Natural killer cell (primary cell): ENCODE measurements at regions not wholly inside any gene's neighbourhood (a gene's known extent, or its start where the extent isn't known, plus 50 kb on each side); places are given as distances from the start of the nearest gene placed in this dataset.

Experiments
- ATAC-seq, 3 donors: fragments of 150-1000 bp in 2 of 3; fragments of 200-7000 bp in 1 of 3; cut with Tn5 transposase; 1 replicate in 1 of 3; 2 replicates in 2 of 3; pipeline ENCODE4 v1.10.0; 2021; ENCODE audit warnings: mild to moderate bottlenecking in 2 of 3, moderate library complexity in 2 of 3
- DNase-seq, 2 donors: peaks; one replicate each; pipeline versions ENCODE4 v3.0.0 to v3.0.0-alpha.2; 2013 to 2021; ENCODE audit warnings: mixed read lengths in 1 of 2
- H3K27ac ChIP-seq: one replicate; pipeline ENCODE4 v1.5.1; 2013; ENCODE audit warnings: mild to moderate bottlenecking, low read length
- H3K27me3 ChIP-seq: one replicate; pipeline ENCODE4 v1.6.1; 2013; ENCODE audit warnings: low read length; ENCODE audit not compliant: control insufficient read depth, insufficient read depth
- H3K36me3 ChIP-seq: one replicate; pipeline ENCODE4 v1.6.1; 2013; ENCODE audit warnings: low read length; ENCODE audit not compliant: control insufficient read depth, insufficient read depth
- H3K4me1 ChIP-seq: one replicate; pipeline ENCODE4 v1.6.1; 2013; ENCODE audit warnings: low read length; ENCODE audit not compliant: control insufficient read depth, insufficient read depth
- H3K4me3 ChIP-seq: one replicate; pipeline ENCODE4 v1.5.1; 2013; ENCODE audit warnings: low read length
- H3K9me3 ChIP-seq: one replicate; pipeline ENCODE4 v1.6.1; 2013; ENCODE audit warnings: low read length; ENCODE audit not compliant: control insufficient read depth, insufficient read depth
- H3K27ac Mint-ChIP-seq, 2 donors: one replicate each; pipeline ENCODE4 v1.8.0; 2022; ENCODE audit warnings: mild to moderate bottlenecking in 2 of 2, mixed read lengths in 2 of 2, moderate library complexity in 1 of 2
- H3K27me3 Mint-ChIP-seq, 2 donors: one replicate each; pipeline ENCODE4 v1.8.0; 2022; ENCODE audit warnings: low read depth in 2 of 2, mixed read lengths in 2 of 2
- H3K36me3 Mint-ChIP-seq: one replicate; pipeline ENCODE4 v1.8.0; 2022; ENCODE audit warnings: mixed read lengths
- H3K4me1 Mint-ChIP-seq, 2 donors: one replicate each; pipeline ENCODE4 v1.8.0; 2022; ENCODE audit warnings: mixed read lengths in 2 of 2
- H3K4me3 Mint-ChIP-seq: one replicate; pipeline ENCODE4 v1.8.0; 2022; ENCODE audit warnings: mild to moderate bottlenecking, moderate library complexity, mixed read lengths
- H3K9me3 Mint-ChIP-seq, 2 donors: one replicate each; pipeline ENCODE4 v1.8.0; 2022; ENCODE audit warnings: mixed read lengths in 2 of 2
- WGBS: methylation state at CpG from one replicate; pipeline ENCODE4 v1.1.7; 2013; ENCODE audit warnings: missing lambda C conversion rate; ENCODE audit not compliant: insufficient coverage; 5-methylcytosine and 5-hydroxymethylcytosine counted together
- intact Hi-C: fragments of 100-400 bp; cut with micrococcal nuclease; formaldehyde crosslinking; loops from one replicate; pipeline ENCODE4 v1.14.2; 2022
- TF ChIP-seq, protein P1 (sequence below): fragments of 200-600 bp; IDR thresholded peaks from one replicate; pipeline ENCODE4 v1.8.0; 2022; ENCODE audit warnings: antibody characterized with exemption

DNA sequence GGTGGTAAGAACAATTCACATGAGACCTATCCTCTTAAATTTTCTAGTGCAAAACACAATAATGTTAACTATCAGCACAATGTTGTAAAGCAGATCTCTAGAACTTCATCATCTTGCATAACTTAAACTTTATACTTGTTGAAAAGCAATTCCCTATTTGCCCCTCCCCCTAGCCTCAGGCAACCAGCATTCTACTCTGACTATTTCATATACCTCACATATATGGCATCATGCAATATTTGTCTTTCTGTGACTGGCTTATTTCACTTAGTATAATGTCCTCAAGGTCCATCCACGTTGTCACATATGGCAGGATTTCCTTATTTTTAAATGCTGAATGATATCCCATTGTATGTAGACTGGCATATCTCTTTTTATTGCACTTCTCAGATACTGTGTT is 86.5 kb downstream of the STRADB start:
- H3K27ac ChIP-seq = no peak overlapping the region
- intact Hi-C loops = no loop called here
- Mint-ChIP-seq H3K27me3 (peaks cover under 1 to 1% of the 10 kb centered on the region in 2 donors), H3K27ac (no peak overlapping the region), H3K9me3 (no peaks in the 10 kb centered on the region), H3K4me1 (no peaks in the 10 kb centered on the region), H3K36me3 (no peaks in the 10 kb centered on the region), H3K4me3 (no peak overlapping the region)
- TF ChIP-seq, protein P1, sequence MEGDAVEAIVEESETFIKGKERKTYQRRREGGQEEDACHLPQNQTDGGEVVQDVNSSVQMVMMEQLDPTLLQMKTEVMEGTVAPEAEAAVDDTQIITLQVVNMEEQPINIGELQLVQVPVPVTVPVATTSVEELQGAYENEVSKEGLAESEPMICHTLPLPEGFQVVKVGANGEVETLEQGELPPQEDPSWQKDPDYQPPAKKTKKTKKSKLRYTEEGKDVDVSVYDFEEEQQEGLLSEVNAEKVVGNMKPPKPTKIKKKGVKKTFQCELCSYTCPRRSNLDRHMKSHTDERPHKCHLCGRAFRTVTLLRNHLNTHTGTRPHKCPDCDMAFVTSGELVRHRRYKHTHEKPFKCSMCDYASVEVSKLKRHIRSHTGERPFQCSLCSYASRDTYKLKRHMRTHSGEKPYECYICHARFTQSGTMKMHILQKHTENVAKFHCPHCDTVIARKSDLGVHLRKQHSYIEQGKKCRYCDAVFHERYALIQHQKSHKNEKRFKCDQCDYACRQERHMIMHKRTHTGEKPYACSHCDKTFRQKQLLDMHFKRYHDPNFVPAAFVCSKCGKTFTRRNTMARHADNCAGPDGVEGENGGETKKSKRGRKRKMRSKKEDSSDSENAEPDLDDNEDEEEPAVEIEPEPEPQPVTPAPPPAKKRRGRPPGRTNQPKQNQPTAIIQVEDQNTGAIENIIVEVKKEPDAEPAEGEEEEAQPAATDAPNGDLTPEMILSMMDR = no peak
- DNase-seq = no peak
- no peak for ATAC-seq
- 38% methylated on average over 1 of the region's 1 CpG for WGBS
- no peaks in the 10 kb centered on the region for H3K36me3 ChIP-seq
- H3K4me1 ChIP-seq = no peaks in the 10 kb centered on the region
- H3K4me3 ChIP-seq = no peak overlapping the region
- no peaks in the 10 kb centered on the region for H3K9me3 ChIP-seq
- no peaks in the 10 kb centered on the region for H3K27me3 ChIP-seq

DNA sequence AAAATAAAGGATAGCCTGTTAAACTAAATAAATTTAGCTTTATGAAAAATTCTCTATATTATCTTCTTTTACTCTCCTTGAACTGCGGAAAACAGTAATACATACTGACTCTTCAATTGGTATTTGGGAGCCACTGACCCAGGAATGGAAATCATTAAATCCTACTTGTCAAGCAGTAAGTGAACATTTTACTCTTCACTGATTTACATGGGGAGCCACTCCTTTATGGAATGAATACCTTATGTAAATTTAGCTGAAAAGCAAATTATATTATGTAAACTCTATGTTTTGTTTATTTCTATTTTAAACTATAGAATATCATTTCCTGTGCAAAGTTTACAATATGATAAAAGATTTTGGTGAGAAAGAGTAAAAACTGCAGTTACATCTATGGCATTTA is 85.2 kb downstream of the STRADB start:
- Mint-ChIP-seq H3K4me3 (no peak overlapping the region), H3K9me3 (no peaks in the 10 kb centered on the region), H3K27me3 (no peaks in the 10 kb centered on the region), H3K36me3 (no peaks in the 10 kb centered on the region), H3K4me1 (no peaks in the 10 kb centered on the region), H3K27ac (no peak overlapping the region)
- DNase-seq = no peak
- WGBS = 100% methylated on average over 1 of the region's 1 CpG
- Histone ChIP-seq H3K36me3 (no peaks in the 10 kb centered on the region), H3K9me3 (no peaks in the 10 kb centered on the region), H3K27ac (no peak overlapping the region), H3K4me3 (no peak overlapping the region), H3K27me3 (no peaks in the 10 kb centered on the region), H3K4me1 (no peaks in the 10 kb centered on the region)
- intact Hi-C loops = no loop called here
- TF ChIP-seq, protein P1 = no peak
- no peak for ATAC-seq

DNA sequence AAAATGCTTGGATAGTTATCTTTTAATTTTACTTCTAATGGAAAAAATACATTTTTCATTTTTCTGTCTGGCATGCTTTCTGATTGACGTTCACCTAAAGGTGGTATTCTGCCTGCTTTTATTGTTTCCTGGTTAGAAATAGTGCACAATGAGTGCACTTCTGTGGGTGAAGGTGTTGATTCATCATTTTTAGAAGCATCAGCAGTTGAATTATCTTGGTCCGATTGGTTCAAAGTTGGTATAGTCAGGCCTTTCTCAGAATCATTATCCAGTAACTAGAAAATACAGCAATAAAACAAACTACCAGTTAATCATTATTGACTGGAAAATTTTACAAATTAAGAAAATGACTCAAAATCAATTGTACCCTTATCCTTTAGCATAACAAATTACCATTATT is 84.5 kb downstream of the STRADB start:
- ATAC-seq = no peak
- H3K9me3 Mint-ChIP-seq = no peaks in the 10 kb centered on the region
- intact Hi-C loops = no loop called here

More for the DNA sequence above, 84.5 kb downstream of the STRADB start:
- no peaks in the 10 kb centered on the region for H3K27me3 ChIP-seq
- no peaks in the 10 kb centered on the region for H3K4me1 ChIP-seq
- TF ChIP-seq, protein P1 = no peak
- Mint-ChIP-seq H3K4me1 (no peaks in the 10 kb centered on the region), H3K4me3 (no peak overlapping the region), H3K27me3 (no peaks in the 10 kb centered on the region), H3K27ac (no peak overlapping the region), H3K36me3 (no peaks in the 10 kb centered on the region)
- H3K9me3 ChIP-seq = no peaks in the 10 kb centered on the region
- 91% methylated on average over 1 of the region's 2 CpGs for WGBS
- H3K4me3 ChIP-seq = no peak overlapping the region
- DNase-seq = no peak
- no peaks in the 10 kb centered on the region for H3K36me3 ChIP-seq
- no peak overlapping the region for H3K27ac ChIP-seq
